Ecto neural progenitor cell (in vitro differentiated cells): ENCODE measurements at regions not wholly inside any gene's neighbourhood (a gene's known extent, or its start where the extent isn't known, plus 50 kb on each side); places are given as distances from the start of the nearest gene placed in this dataset.

Experiments
- DNase-seq: peaks from one replicate; pipeline ENCODE4 v3.0.0-alpha.2; 2018; ENCODE audit warnings: low spot score

- no peak for DNase-seq
Measured at GRCh38 chr1:57799490-57800115, 375.7 kb upstream of the DAB1 start.

GRCh38 chr1:57798543-57798942 lies 374.7 kb upstream of the DAB1 start:
- no peak for DNase-seq

GRCh38 chr1:57797084-57797483 lies 373.2 kb upstream of the DAB1 start:
- no peak for DNase-seq

- no peak for DNase-seq
Measured at GRCh38 chr1:57796616-57797015, 372.8 kb upstream of the DAB1 start.

GRCh38 chr1:57795886-57796285 lies 372.0 kb upstream of the DAB1 start:
- DNase-seq, result no peak

- DNase-seq, result no peak
Measured at GRCh38 chr1:57794078-57794477, 370.2 kb upstream of the DAB1 start.

GRCh38 chr1:57791497-57791896 lies 367.6 kb upstream of the DAB1 start:
- DNase-seq, result no peak

GRCh38 chr1:57789936-57790335 lies 366.1 kb upstream of the DAB1 start:
- no peak for DNase-seq

- DNase-seq, result no peak
Measured at GRCh38 chr1:57788313-57788712, 364.5 kb upstream of the DAB1 start.

- no peak for DNase-seq
Measured at GRCh38 chr1:57784356-57784755, 360.5 kb upstream of the DAB1 start.

GRCh38 chr1:57782357-57782756 lies 358.5 kb upstream of the DAB1 start:
- DNase-seq, result no peak

GRCh38 chr1:57772580-57773195 lies 348.8 kb upstream of the DAB1 start:
- no peak for DNase-seq

- DNase-seq, result no peak
Measured at GRCh38 chr1:57770772-57771171, 346.9 kb upstream of the DAB1 start.

GRCh38 chr1:57770236-57770635 lies 346.4 kb upstream of the DAB1 start:
- no peak for DNase-seq

- DNase-seq, result no peak
Measured at GRCh38 chr1:57761628-57762027, 337.8 kb upstream of the DAB1 start.

GRCh38 chr1:57752843-57753242 lies 329.0 kb upstream of the DAB1 start:
- DNase-seq, result no peak

- DNase-seq, result no peak
Measured at GRCh38 chr1:57748719-57749118, 324.9 kb upstream of the DAB1 start.

GRCh38 chr1:57747818-57748217 lies 324.0 kb upstream of the DAB1 start:
- DNase-seq, result no peak

GRCh38 chr1:57741521-57741920 lies 317.7 kb upstream of the DAB1 start:
- no peak for DNase-seq

GRCh38 chr1:57736940-57737339 lies 313.1 kb upstream of the DAB1 start:
- DNase-seq, result no peak

- DNase-seq, result no peak
Measured at GRCh38 chr1:57729181-57729580, 305.3 kb upstream of the DAB1 start.

GRCh38 chr1:57727121-57727520 lies 303.3 kb upstream of the DAB1 start:
- DNase-seq, result no peak

GRCh38 chr1:57725318-57725717 lies 301.5 kb upstream of the DAB1 start:
- DNase-seq, result no peak

- no peak for DNase-seq
Measured at GRCh38 chr1:57724535-57724934, 300.7 kb upstream of the DAB1 start.
